Left lung (tissue), 4 donors: ENCODE measurements at regions not wholly inside any gene's neighbourhood (a gene's known extent, or its start where the extent isn't known, plus 50 kb on each side); places are given as distances from the start of the nearest gene placed in this dataset.

Experiments
- ATAC-seq: fragments of 200-7000 bp; cut with Tn5 transposase; one replicate; pipeline ENCODE4 v1.9.1; 2020; ENCODE audit warnings: moderate library complexity
- DNase-seq, 4 donors: peaks; one replicate each; pipeline ENCODE4 v3.0.0-alpha.2; 2013 to 2020
- H3K27ac ChIP-seq, 2 donors: fragments of 200-600 bp; sonication (generic) in 1 of 2; one replicate each; pipeline versions ENCODE4 v1.5.0 to v1.8.0; 2020 to 2021
- H3K27me3 ChIP-seq, 2 donors: fragments of 200-600 bp; sonication (generic) in 1 of 2; one replicate each; pipeline versions ENCODE4 v1.5.0 to v1.8.0; 2020 to 2021
- H3K36me3 ChIP-seq, 2 donors: fragments of 200-600 bp; sonication (generic) in 1 of 2; one replicate each; pipeline versions ENCODE4 v1.5.0 to v1.8.0; 2020 to 2021
- H3K4me1 ChIP-seq, 2 donors: fragments of 200-600 bp; one replicate each; pipeline ENCODE4 v1.8.0; 2021
- H3K4me3 ChIP-seq, 2 donors: fragments of 200-600 bp; sonication (generic) in 1 of 2; one replicate each; pipeline versions ENCODE4 v1.5.0 to v1.8.0; 2020 to 2021; ENCODE audit warnings: mild to moderate bottlenecking in 1 of 2
- H3K9me3 ChIP-seq, 2 donors: fragments of 200-600 bp; sonication (generic) in 1 of 2; one replicate each; pipeline versions ENCODE4 v1.5.0 to v1.8.0; 2020 to 2021
- CTCF ChIP-seq, 2 donors: fragments of 200-600 bp; sonication (generic) in 1 of 2; IDR thresholded peaks; one replicate each; pipeline versions ENCODE4 v1.5.0 to v1.8.0; 2021; ENCODE audit warnings: antibody characterized with exemption in 2 of 2
- intact Hi-C, 2 donors: fragments of 100-400 bp; cut with DNase I; formaldehyde crosslinking; loops; one replicate each; pipeline versions ENCODE4 v1.11.2 to v1.14.2; 2022
- donor health status: DM: no; HTN: yes; CAD: no.
- donor health status: DM: no; HTN: no; CAD: no.

GRCh38 chr2:106658616-106659015 is 171.5 kb downstream of the CD8B2 start:
- Histone ChIP-seq H3K27ac (no peak overlapping the region), H3K27me3 (no peaks in the 10 kb centered on the region), H3K4me3 (no peak overlapping the region), H3K36me3 (no peaks in the 10 kb centered on the region), H3K4me1 (no peaks in the 10 kb centered on the region), H3K9me3 (peaks cover 0 to 3% of the 10 kb centered on the region in 2 donors)
- intact Hi-C loops, result no loop called here
- DNase-seq (no peak), ATAC-seq (no peak)
- TF ChIP-seq CTCF (IDR thresholded peaks at IDR 0.05), result no peak

- H3K4me3 ChIP-seq, result no peak overlapping the region
- intact Hi-C loops, result no loop called here
- H3K9me3 ChIP-seq, result peaks cover 0 to 3% of the 10 kb centered on the region in 2 donors
- TF ChIP-seq CTCF (IDR thresholded peaks at IDR 0.05), result no peak
- no peak overlapping the region for H3K27ac ChIP-seq
- ATAC-seq, result no peak
- H3K4me1 ChIP-seq, result no peaks in the 10 kb centered on the region
- no peaks in the 10 kb centered on the region for H3K27me3 ChIP-seq
- no peaks in the 10 kb centered on the region for H3K36me3 ChIP-seq
- DNase-seq, result no peak
Measured at GRCh38 chr2:106664669-106665068, 177.5 kb downstream of the CD8B2 start.

- Histone ChIP-seq H3K36me3 (no peaks in the 10 kb centered on the region), H3K4me3 (no peak overlapping the region), H3K27me3 (no peaks in the 10 kb centered on the region), H3K9me3 (peaks cover 0 to 10% of the 10 kb centered on the region in 2 donors), H3K27ac (no peak overlapping the region), H3K4me1 (no peaks in the 10 kb centered on the region)
- no peak for TF ChIP-seq CTCF (IDR thresholded peaks at IDR 0.05)
- DNase-seq, result no peak
- intact Hi-C loops, result no loop called here
- ATAC-seq, result no peak
Measured at GRCh38 chr2:106667478-106668070, 180.4 kb downstream of the CD8B2 start.

- DNase-seq, result no peak
- H3K27me3 ChIP-seq, result no peaks in the 10 kb centered on the region
- intact Hi-C loops, result no loop called here
- no peak for ATAC-seq
- no peaks in the 10 kb centered on the region for H3K4me1 ChIP-seq
- no peak overlapping the region for H3K4me3 ChIP-seq
- H3K36me3 ChIP-seq, result no peaks in the 10 kb centered on the region
- H3K9me3 ChIP-seq, result peaks cover 0 to 30% of the 10 kb centered on the region in 2 donors
- no peak overlapping the region for H3K27ac ChIP-seq
- TF ChIP-seq CTCF (IDR thresholded peaks at IDR 0.05), result no peak
Measured at GRCh38 chr2:106685180-106685897, 198.2 kb downstream of the CD8B2 start.

GRCh38 chr2:106686814-106687213 is 199.2 kb downstream of the ST6GAL2 start:
- no peak for TF ChIP-seq CTCF (IDR thresholded peaks at IDR 0.05)
- Histone ChIP-seq H3K9me3 (peaks cover 0 to 30% of the 10 kb centered on the region in 2 donors), H3K4me1 (no peaks in the 10 kb centered on the region), H3K27ac (no peak overlapping the region), H3K36me3 (no peaks in the 10 kb centered on the region), H3K4me3 (no peak overlapping the region), H3K27me3 (no peaks in the 10 kb centered on the region)
- ATAC-seq (no peak), DNase-seq (no peak)
- intact Hi-C loops, result no loop called here
